Breast epithelium (tissue), 3 donors: ENCODE measurements at regions not wholly inside any gene's neighbourhood (a gene's known extent, or its start where the extent isn't known, plus 50 kb on each side); places are given as distances from the start of the nearest gene placed in this dataset.

Source experiments
- CTCF ChIP-seq, 3 donors: fragments of 450-650 bp; IDR thresholded peaks; one replicate each; pipeline ENCODE4 v1.5.1; 2016 to 2017; ENCODE audit warnings: antibody characterized with exemption in 3 of 3, mild to moderate bottlenecking in 3 of 3, moderate library complexity in 3 of 3
- POLR2A ChIP-seq: fragments of 450-650 bp; IDR thresholded peaks from one replicate; pipeline ENCODE4 v1.6.1; 2016; ENCODE audit warnings: antibody characterized with exemption, mild to moderate bottlenecking, moderate library complexity

GRCh38 chr11:119992171-119993051 is 145.5 kb downstream of the TRIM29 start:
- TF ChIP-seq POLR2A: no peak
- TF ChIP-seq CTCF (IDR thresholded peaks at IDR 0.05): no peak
